D721Med (cell line): ENCODE measurements at regions not wholly inside any gene's neighbourhood (a gene's known extent, or its start where the extent isn't known, plus 50 kb on each side); places are given as distances from the start of the nearest gene placed in this dataset.

Experiments used
- DNase-seq: peaks from one replicate; pipeline ENCODE4 v3.0.0; 2011; ENCODE audit warnings: low spot score; ENCODE audit not compliant: insufficient read length
- FAIRE-seq: peaks from 2 replicates; lab custom pipeline; 2011; peaks lifted over from hg19 to GRCh38; lab: Jason Lieb, UNC
- CTCF ChIP-seq: IDR thresholded peaks from 2 replicates; pipeline ENCODE4 v1.5.1; 2012; ENCODE audit warnings: mild to moderate bottlenecking, control low read depth; ENCODE audit not compliant: insufficient read depth; ENCODE audit errors: missing control alignments

DNA sequence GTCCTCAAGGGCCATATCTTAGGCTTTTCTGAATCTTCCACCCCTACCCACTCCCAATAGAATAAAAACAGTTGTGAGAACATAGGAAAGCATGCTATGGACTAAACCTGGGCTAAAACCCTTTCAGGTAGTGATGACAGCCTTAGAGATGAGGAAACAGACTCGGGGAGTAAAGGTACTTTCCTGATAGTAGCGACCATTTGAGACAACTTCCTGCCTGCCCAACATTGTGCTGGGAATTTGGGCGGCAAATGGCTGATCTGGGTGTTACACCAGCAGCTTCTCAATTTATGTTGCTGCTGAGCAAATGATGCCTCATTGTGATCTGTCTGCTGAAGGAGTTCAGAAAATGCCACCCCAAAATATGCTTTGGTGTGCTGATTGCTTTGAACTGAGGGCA, 66.6 kb downstream of the TMEM17 start:
- DNase-seq (no peak), FAIRE-seq (no peak)
- TF ChIP-seq CTCF = no peak

DNA sequence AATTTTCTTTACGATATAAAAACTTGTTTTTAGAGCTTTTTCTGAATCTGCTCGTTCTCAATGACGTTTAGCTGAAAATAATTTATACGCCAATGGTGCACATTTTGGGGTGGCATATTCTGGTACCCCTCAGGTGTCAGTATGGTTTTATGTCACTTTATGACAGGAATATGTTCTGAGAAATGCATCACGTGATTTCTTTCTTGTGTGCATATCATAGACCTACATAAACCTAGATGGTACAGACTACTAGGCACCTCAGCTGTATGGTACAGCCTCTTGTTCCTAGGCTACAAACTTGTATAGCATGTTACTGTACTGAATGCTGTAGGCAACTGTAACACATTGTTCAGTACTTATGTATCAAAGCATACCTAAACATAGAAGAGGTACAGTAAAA, 68.2 kb downstream of the TMEM17 start:
- no peak for TF ChIP-seq CTCF
- DNase-seq (no peak), FAIRE-seq (no peak)

DNA sequence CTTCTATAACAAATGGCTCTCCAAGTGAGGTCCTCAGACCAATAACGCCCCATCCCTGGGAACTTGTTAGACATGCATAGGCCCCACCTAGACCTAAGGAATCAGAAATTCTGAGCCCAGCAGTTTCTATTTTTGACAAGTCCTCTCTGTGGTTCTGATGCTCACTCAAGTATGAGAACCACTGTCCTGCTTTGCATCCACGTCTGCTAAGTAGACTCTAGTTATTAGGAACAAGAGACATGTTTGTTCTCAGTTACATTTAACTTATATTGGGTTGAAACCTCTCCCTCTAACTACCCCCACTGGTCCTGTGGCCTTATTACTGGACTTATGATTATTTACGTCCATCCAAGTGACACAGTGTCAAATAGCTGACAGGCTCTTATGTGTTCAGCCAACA, 70.3 kb downstream of the TMEM17 start:
- FAIRE-seq = no peak
- no peak for DNase-seq
- TF ChIP-seq CTCF = no peak

GRCh38 chr2:62432407-62432806, 73.6 kb downstream of the TMEM17 start:
- TF ChIP-seq CTCF = no peak
- DNase-seq (no peak), FAIRE-seq (no peak)

- no peak for DNase-seq
- TF ChIP-seq CTCF = no peak
- FAIRE-seq = no peak
These were observed 74.5 kb downstream of the TMEM17 start for GRCh38 chr2:62431512-62431911.

DNA sequence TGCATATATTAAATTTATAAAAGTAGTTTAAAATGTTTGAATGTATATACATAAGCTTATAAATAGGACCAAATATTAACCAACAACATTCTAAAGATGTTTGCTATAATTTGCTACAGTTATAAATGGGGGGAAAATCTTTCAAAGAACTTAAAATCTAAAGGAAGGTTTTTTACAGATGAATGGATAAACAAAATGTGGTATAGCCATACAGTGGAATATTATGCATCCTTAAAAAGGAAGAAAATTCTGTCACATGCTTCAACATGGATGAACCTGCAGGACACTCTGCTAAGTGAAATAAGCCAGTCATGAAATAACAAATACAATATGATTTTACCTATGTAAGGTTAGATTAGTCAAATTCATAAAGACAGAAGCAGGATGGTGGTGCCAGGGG, 75.8 kb downstream of the TMEM17 start:
- TF ChIP-seq CTCF = no peak
- FAIRE-seq (no peak), DNase-seq (no peak)

DNA sequence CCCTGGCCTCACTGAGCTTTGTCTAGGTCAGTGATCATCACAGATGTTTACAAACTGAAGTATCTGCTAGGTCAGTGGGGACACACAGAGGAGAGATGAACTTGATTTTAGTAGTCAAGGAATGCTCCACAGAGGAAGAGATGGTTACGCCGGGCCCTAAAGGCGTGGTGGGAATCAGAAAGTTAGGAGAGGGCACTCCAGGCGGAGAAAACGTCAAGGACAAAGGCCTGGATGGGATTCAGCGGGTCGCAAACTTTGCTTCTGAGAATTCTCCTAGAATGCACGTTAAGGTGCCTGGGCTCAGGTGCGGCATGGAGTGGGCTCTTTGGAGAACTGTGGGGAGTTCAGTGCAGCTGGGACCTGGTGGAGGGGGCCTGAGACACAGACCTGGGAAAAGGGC, 78.8 kb downstream of the TMEM17 start:
- DNase-seq (no peak), FAIRE-seq (no peak)
- TF ChIP-seq CTCF = no peak
